Left lung (tissue), 4 donors: ENCODE measurements at regions not wholly inside any gene's neighbourhood (a gene's known extent, or its start where the extent isn't known, plus 50 kb on each side); places are given as distances from the start of the nearest gene placed in this dataset.

Experiments used
- ATAC-seq: fragments of 200-7000 bp; cut with Tn5 transposase; one replicate; pipeline ENCODE4 v1.9.1; 2020; ENCODE audit warnings: moderate library complexity
- DNase-seq, 4 donors: peaks; one replicate each; pipeline ENCODE4 v3.0.0-alpha.2; 2013 to 2020
- H3K27ac ChIP-seq, 2 donors: fragments of 200-600 bp; sonication (generic) in 1 of 2; one replicate each; pipeline versions ENCODE4 v1.5.0 to v1.8.0; 2020 to 2021
- H3K27me3 ChIP-seq, 2 donors: fragments of 200-600 bp; sonication (generic) in 1 of 2; one replicate each; pipeline versions ENCODE4 v1.5.0 to v1.8.0; 2020 to 2021
- H3K36me3 ChIP-seq, 2 donors: fragments of 200-600 bp; sonication (generic) in 1 of 2; one replicate each; pipeline versions ENCODE4 v1.5.0 to v1.8.0; 2020 to 2021
- H3K4me1 ChIP-seq, 2 donors: fragments of 200-600 bp; one replicate each; pipeline ENCODE4 v1.8.0; 2021
- H3K4me3 ChIP-seq, 2 donors: fragments of 200-600 bp; sonication (generic) in 1 of 2; one replicate each; pipeline versions ENCODE4 v1.5.0 to v1.8.0; 2020 to 2021; ENCODE audit warnings: mild to moderate bottlenecking in 1 of 2
- H3K9me3 ChIP-seq, 2 donors: fragments of 200-600 bp; sonication (generic) in 1 of 2; one replicate each; pipeline versions ENCODE4 v1.5.0 to v1.8.0; 2020 to 2021
- intact Hi-C, 2 donors: fragments of 100-400 bp; cut with DNase I; formaldehyde crosslinking; loops; one replicate each; pipeline versions ENCODE4 v1.11.2 to v1.14.2; 2022
- TF ChIP-seq, protein P1 (sequence below), 2 donors: fragments of 200-600 bp; sonication (generic) in 1 of 2; IDR thresholded peaks; one replicate each; pipeline versions ENCODE4 v1.5.0 to v1.8.0; 2021; ENCODE audit warnings: antibody characterized with exemption in 2 of 2
- donor health status: DM: no; HTN: yes; CAD: no.
- donor health status: DM: no; HTN: no; CAD: no.

DNA sequence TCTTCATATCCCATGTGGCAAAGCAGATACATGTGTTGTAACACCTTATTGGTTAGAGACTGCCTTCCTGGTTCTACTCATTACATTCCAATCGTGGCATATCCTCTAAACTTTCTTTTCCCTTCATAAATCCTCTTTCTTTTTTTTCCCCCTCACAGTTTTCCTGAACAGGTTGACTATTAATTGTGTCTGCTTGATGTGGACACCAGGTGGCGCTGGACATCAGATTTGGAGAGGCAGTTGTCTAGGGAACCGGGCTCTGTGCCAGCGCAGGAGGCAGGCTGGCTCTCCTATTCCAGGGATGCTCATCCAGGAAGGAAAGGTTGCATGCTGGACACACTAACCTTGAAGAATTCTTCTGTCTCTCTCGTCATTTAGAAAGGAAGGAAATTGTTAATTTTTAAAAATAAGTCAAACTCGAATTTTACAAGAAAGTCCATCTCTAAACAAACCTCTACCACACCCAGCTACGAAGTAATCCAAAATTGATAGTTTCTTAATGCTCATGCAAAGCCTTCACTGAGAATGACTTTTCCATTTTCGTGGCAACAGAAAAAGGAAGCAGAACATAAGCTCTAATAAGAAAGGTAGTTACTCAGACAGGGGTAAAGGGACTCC is 59.4 kb upstream of the ASB17 start:
- peak; percentile 89 for ATAC-seq
- Histone ChIP-seq H3K27ac (no peak overlapping the region), H3K4me3 (no peak overlapping the region), H3K4me1 (no peaks in the 10 kb centered on the region), H3K36me3 (no peaks in the 10 kb centered on the region), H3K9me3 (no peaks in the 10 kb centered on the region), H3K27me3 (peaks cover 0 to 9% of the 10 kb centered on the region in 2 donors)
- intact Hi-C loops = no loop called here
- TF ChIP-seq, protein P1, sequence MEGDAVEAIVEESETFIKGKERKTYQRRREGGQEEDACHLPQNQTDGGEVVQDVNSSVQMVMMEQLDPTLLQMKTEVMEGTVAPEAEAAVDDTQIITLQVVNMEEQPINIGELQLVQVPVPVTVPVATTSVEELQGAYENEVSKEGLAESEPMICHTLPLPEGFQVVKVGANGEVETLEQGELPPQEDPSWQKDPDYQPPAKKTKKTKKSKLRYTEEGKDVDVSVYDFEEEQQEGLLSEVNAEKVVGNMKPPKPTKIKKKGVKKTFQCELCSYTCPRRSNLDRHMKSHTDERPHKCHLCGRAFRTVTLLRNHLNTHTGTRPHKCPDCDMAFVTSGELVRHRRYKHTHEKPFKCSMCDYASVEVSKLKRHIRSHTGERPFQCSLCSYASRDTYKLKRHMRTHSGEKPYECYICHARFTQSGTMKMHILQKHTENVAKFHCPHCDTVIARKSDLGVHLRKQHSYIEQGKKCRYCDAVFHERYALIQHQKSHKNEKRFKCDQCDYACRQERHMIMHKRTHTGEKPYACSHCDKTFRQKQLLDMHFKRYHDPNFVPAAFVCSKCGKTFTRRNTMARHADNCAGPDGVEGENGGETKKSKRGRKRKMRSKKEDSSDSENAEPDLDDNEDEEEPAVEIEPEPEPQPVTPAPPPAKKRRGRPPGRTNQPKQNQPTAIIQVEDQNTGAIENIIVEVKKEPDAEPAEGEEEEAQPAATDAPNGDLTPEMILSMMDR (IDR thresholded peaks at IDR 0.05) = peak; percentile 61 to 77
- DNase-seq = peak; percentile 74 to 91 (median 89)

- Histone ChIP-seq H3K9me3 (no peaks in the 10 kb centered on the region), H3K27me3 (peaks cover 0 to 9% of the 10 kb centered on the region in 2 donors), H3K4me1 (no peaks in the 10 kb centered on the region), H3K36me3 (no peaks in the 10 kb centered on the region), H3K27ac (no peak overlapping the region), H3K4me3 (no peak overlapping the region)
- DNase-seq = no peak
- no peak for ATAC-seq
- intact Hi-C loops = no loop called here
- TF ChIP-seq, protein P1 (IDR thresholded peaks at IDR 0.05) = no peak
Observed at GRCh38 chr1:75992312-75992711, 60.1 kb upstream of the ASB17 start.

- Histone ChIP-seq H3K27ac (no peak overlapping the region), H3K4me3 (no peak overlapping the region), H3K4me1 (no peaks in the 10 kb centered on the region), H3K9me3 (no peaks in the 10 kb centered on the region), H3K27me3 (peaks cover 0 to 9% of the 10 kb centered on the region in 2 donors), H3K36me3 (no peaks in the 10 kb centered on the region)
- TF ChIP-seq, protein P1 (IDR thresholded peaks at IDR 0.05) = no peak
- intact Hi-C loops = no loop called here
- DNase-seq (peak in 1 of 4 donors; percentile 30), ATAC-seq (no peak)
Observed at GRCh38 chr1:75993661-75994060, 61.5 kb upstream of the ASB17 start.

DNA sequence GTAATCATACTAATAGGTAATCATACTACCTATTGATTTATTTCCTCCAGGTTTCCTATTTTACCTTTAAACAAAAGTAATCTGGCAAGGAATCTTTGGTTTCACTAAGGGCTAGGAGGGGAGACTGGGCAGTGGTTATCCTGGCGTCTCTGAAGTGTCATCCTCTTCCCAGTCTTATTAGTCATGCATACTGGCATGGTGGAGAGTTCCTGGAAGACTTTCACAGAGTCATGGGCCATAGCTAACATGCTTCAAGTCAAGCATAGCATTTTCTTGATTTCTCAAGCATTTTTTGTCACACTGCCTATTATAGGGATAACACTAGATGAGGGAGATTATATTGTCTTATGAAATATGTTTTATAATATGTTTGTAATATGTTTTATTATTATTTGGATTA is 64.0 kb upstream of the ASB17 start:
- Histone ChIP-seq H3K27ac (no peak overlapping the region), H3K36me3 (no peaks in the 10 kb centered on the region), H3K9me3 (no peaks in the 10 kb centered on the region), H3K27me3 (no peaks in the 10 kb centered on the region), H3K4me3 (no peak overlapping the region), H3K4me1 (no peaks in the 10 kb centered on the region)
- TF ChIP-seq, protein P1 (IDR thresholded peaks at IDR 0.05) = no peak
- no peak for DNase-seq
- intact Hi-C loops = no loop called here
- no peak for ATAC-seq

DNA sequence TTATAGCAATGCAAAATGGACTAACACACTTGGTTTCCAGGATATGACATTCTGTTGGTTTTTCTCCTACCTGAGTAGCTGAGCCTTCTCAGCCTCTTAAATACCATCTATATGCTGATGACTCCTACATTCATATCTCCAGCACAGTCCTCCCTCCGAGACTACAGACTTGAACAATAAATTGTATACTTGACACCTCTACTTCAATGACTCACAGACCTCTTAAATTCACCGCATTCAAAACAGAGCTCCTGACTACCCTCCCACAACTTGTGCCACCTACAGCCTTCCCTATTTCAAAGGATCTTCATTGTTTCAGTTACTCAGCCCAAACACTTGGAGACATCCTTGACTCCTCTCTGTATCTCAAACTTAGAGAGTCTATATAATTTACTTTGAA is 66.8 kb upstream of the ASB17 start:
- H3K9me3 ChIP-seq = no peaks in the 10 kb centered on the region
- no peaks in the 10 kb centered on the region for H3K27me3 ChIP-seq
- ATAC-seq (no peak), DNase-seq (no peak)
- TF ChIP-seq, protein P1 (IDR thresholded peaks at IDR 0.05) = no peak
- no peaks in the 10 kb centered on the region for H3K4me1 ChIP-seq
- H3K4me3 ChIP-seq = no peak overlapping the region
- intact Hi-C loops = no loop called here
- no peak overlapping the region for H3K27ac ChIP-seq
- H3K36me3 ChIP-seq = no peaks in the 10 kb centered on the region
